Glutamatergic neuron (in vitro differentiated cells): ENCODE measurements at regions not wholly inside any gene's neighbourhood (a gene's known extent, or its start where the extent isn't known, plus 50 kb on each side); places are given as distances from the start of the nearest gene placed in this dataset.

ENCODE experiments used
- DNase-seq: peaks from one replicate; pipeline ENCODE4 v3.0.0; 2022
- H3K27ac Mint-ChIP-seq: one replicate; pipeline ENCODE4 v1.8.0; 2020; ENCODE audit warnings: mild to moderate bottlenecking, mixed read lengths, inconsistent platforms; ENCODE audit not compliant: unreplicated experiment
- H3K27me3 Mint-ChIP-seq: one replicate; pipeline ENCODE4 v1.8.0; 2020; ENCODE audit warnings: mild to moderate bottlenecking, moderate library complexity, mixed read lengths, inconsistent platforms; ENCODE audit not compliant: unreplicated experiment
- H3K36me3 Mint-ChIP-seq: one replicate; pipeline ENCODE4 v1.8.0; 2020; ENCODE audit warnings: mild to moderate bottlenecking, mixed read lengths, inconsistent platforms; ENCODE audit not compliant: unreplicated experiment
- H3K4me1 Mint-ChIP-seq: one replicate; pipeline ENCODE4 v1.8.0; 2020; ENCODE audit warnings: mild to moderate bottlenecking, low read depth, mixed read lengths, inconsistent platforms; ENCODE audit not compliant: unreplicated experiment
- H3K4me3 Mint-ChIP-seq: one replicate; pipeline ENCODE4 v1.8.0; 2020; ENCODE audit warnings: mild to moderate bottlenecking, mixed read lengths, inconsistent platforms; ENCODE audit not compliant: unreplicated experiment
- H3K9me3 Mint-ChIP-seq: one replicate; pipeline ENCODE4 v1.8.0; 2020; ENCODE audit warnings: mild to moderate bottlenecking, moderate library complexity, mixed read lengths, inconsistent platforms; ENCODE audit not compliant: unreplicated experiment
- TF ChIP-seq, protein P1 (sequence below): fragments of 200-600 bp; sonication (generic); IDR thresholded peaks from one replicate; pipeline ENCODE4 v1.5.0; 2021; ENCODE audit not compliant: partially characterized antibody, unreplicated experiment

DNA sequence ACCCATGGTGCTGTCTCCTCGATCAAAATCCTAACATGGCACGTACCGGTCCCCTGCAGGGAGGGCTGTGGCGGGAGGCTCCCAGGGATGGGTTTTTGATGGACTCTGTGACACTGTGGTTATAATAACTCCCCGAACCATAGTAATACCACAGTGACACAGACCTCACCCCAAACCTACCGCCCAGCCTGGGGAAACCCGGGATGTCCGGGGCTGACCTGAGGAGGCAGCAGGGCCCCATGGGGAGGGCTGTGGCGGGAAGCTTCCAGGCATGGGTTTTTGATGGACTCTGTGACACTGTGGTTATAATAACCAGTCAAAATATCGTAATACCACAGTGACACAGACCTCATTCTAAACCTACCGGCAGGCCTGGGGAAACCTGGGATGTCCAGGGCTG, 378.0 kb downstream of the TMEM121 start:
- peaks cover 22% of the 10 kb centered on the region for H3K9me3 Mint-ChIP-seq
- peaks cover 3% of the 10 kb centered on the region for H3K27me3 Mint-ChIP-seq
- H3K27ac Mint-ChIP-seq, result no peak overlapping the region
- DNase-seq, result no peak
- TF ChIP-seq, protein P1, sequence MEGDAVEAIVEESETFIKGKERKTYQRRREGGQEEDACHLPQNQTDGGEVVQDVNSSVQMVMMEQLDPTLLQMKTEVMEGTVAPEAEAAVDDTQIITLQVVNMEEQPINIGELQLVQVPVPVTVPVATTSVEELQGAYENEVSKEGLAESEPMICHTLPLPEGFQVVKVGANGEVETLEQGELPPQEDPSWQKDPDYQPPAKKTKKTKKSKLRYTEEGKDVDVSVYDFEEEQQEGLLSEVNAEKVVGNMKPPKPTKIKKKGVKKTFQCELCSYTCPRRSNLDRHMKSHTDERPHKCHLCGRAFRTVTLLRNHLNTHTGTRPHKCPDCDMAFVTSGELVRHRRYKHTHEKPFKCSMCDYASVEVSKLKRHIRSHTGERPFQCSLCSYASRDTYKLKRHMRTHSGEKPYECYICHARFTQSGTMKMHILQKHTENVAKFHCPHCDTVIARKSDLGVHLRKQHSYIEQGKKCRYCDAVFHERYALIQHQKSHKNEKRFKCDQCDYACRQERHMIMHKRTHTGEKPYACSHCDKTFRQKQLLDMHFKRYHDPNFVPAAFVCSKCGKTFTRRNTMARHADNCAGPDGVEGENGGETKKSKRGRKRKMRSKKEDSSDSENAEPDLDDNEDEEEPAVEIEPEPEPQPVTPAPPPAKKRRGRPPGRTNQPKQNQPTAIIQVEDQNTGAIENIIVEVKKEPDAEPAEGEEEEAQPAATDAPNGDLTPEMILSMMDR, result no peak
- no peaks in the 10 kb centered on the region for H3K4me1 Mint-ChIP-seq
- H3K4me3 Mint-ChIP-seq, result no peak overlapping the region
- no peaks in the 10 kb centered on the region for H3K36me3 Mint-ChIP-seq

DNA sequence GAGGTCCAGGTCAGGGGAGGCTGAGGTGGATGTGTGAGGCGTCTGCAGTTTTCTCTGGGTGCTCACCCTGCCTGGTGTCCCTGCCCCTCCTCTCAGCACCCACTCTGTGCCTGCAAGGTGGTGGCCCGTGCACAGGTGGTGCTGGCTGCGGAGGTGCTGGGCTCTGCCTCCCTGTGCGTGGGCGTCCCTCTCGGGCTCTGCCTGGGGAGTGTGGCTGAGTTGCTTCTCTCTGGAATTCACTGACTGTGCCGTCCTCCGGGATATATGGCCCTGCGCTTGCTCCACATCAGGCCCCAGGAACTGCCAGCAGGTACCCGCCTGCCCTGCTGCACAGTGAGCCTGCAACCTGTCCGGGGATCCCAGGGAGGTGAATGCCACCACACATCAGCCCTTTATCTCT, 379.1 kb downstream of the TMEM121 start:
- no peak overlapping the region for H3K4me3 Mint-ChIP-seq
- H3K9me3 Mint-ChIP-seq, result peaks cover 22% of the 10 kb centered on the region
- TF ChIP-seq, protein P1, result no peak
- no peak for DNase-seq
- no peaks in the 10 kb centered on the region for H3K36me3 Mint-ChIP-seq
- no peaks in the 10 kb centered on the region for H3K4me1 Mint-ChIP-seq
- no peak overlapping the region for H3K27ac Mint-ChIP-seq
- peaks cover 3% of the 10 kb centered on the region for H3K27me3 Mint-ChIP-seq

DNA sequence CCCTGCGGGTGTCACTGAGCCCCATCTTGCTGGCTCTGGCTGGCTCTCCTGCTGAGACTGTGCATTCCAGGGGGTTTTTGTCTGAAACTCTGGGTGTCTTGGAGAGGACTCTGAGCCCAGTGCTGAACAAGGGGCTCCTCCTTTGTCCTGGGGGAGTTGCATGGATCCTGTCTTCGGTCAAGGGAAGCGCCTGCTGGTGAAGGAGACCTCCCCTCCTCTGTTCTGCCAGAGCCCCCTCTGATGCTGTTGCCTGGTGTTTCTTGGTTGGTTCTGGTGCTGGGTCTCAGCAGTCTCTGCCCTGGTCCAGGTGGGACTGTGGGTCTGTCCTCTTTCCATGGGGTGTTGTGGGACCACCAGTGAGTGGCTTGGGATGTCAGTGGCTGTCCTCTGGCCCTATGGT, 380.9 kb downstream of the TMEM121 start:
- H3K27ac Mint-ChIP-seq, result no peak overlapping the region
- H3K4me3 Mint-ChIP-seq, result no peak overlapping the region
- no peaks in the 10 kb centered on the region for H3K4me1 Mint-ChIP-seq
- DNase-seq, result no peak
- H3K9me3 Mint-ChIP-seq, result peaks cover 18% of the 10 kb centered on the region
- peaks cover 3% of the 10 kb centered on the region for H3K27me3 Mint-ChIP-seq
- TF ChIP-seq, protein P1, result no peak
- no peaks in the 10 kb centered on the region for H3K36me3 Mint-ChIP-seq

DNA sequence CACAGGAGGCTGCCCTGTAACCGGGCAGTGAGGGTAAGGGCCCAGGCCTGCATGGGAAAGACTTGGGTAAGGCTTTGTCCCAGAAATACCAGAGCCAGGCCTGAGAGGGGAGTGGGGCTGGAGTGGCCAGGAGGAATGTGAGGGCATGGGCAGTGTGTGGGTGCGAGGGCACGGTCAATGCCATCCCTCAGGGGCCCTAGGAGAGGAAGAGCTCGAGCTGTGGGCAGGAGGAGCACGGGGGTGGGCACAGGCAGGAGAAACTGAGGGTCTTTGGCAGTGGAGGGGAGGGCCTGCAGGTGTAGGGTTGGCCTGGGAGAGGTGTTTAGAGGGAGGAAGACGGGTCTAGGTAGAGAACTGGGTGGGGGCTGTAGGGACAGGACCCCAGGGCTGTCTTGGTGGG, 381.6 kb downstream of the TMEM121 start:
- Mint-ChIP-seq H3K36me3 (no peaks in the 10 kb centered on the region), H3K9me3 (peaks cover 22% of the 10 kb centered on the region), H3K27ac (no peak overlapping the region), H3K27me3 (peaks cover 3% of the 10 kb centered on the region), H3K4me3 (no peak overlapping the region), H3K4me1 (no peaks in the 10 kb centered on the region)
- TF ChIP-seq, protein P1, result no peak
- no peak for DNase-seq

DNA sequence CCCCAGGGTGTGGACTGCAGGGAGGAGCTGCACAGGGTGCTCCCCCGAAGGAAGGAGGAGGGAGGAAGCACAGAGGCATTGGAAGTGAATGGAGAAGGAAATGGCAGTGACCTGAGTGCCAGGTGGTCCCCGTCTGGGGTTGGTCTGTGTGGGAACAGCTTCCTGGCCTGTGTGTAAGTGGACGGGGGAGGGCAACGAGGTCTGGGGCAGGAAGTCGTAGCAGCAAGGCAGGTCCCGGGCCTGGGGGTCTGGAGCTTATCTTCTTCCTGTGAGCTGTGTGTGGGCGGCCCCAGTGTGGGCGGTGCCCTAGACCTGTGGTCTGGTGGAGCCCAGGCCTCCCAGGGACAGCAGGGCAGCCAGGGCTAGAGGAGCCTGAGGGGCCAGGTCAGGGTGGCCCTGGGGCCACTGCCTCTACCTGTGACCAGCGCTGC, 382.1 kb downstream of the TMEM121 start:
- H3K4me3 Mint-ChIP-seq, result no peak overlapping the region
- H3K36me3 Mint-ChIP-seq, result no peaks in the 10 kb centered on the region
- H3K9me3 Mint-ChIP-seq, result peaks cover 21% of the 10 kb centered on the region
- no peak for DNase-seq
- no peaks in the 10 kb centered on the region for H3K4me1 Mint-ChIP-seq
- peaks cover 3% of the 10 kb centered on the region for H3K27me3 Mint-ChIP-seq
- H3K27ac Mint-ChIP-seq, result no peak overlapping the region
- TF ChIP-seq, protein P1, result no peak
